D721Med (cell line): ENCODE measurements at regions not wholly inside any gene's neighbourhood (a gene's known extent, or its start where the extent isn't known, plus 50 kb on each side); places are given as distances from the start of the nearest gene placed in this dataset.
"Not testable (repeated sequence)": the region's sequence is repeated elsewhere in the genome, so short reads cannot be mapped to it uniquely, and the experiment has no call there.

Experiments used
- DNase-seq: peaks from one replicate; pipeline ENCODE4 v3.0.0; 2011; ENCODE audit warnings: low spot score; ENCODE audit not compliant: insufficient read length
- FAIRE-seq: peaks from 2 replicates; lab custom pipeline; 2011; peaks lifted over from hg19 to GRCh38; lab: Jason Lieb, UNC
- CTCF ChIP-seq: IDR thresholded peaks from 2 replicates; pipeline ENCODE4 v1.5.1; 2012; ENCODE audit warnings: mild to moderate bottlenecking, control low read depth; ENCODE audit not compliant: insufficient read depth; ENCODE audit errors: missing control alignments

- FAIRE-seq (no peak), DNase-seq (no peak)
- TF ChIP-seq CTCF, result no peak
Measured at GRCh38 chr2:150339282-150339681, 148.2 kb downstream of the RND3 start.

GRCh38 chr2:150335596-150335995 lies 151.9 kb downstream of the RND3 start:
- no peak for DNase-seq
- no peak for FAIRE-seq
- TF ChIP-seq CTCF, result no peak

GRCh38 chr2:150332383-150332782 lies 155.1 kb downstream of the RND3 start:
- FAIRE-seq, result no peak
- TF ChIP-seq CTCF, result no peak
- no peak for DNase-seq

- DNase-seq (no peak), FAIRE-seq (no peak)
- TF ChIP-seq CTCF, result no peak
Measured at GRCh38 chr2:150327564-150328489, 159.6 kb downstream of the RND3 start.

- DNase-seq, result no peak
- TF ChIP-seq CTCF, result no peak
- no peak for FAIRE-seq
Measured at GRCh38 chr2:150325656-150326314, 161.7 kb downstream of the RND3 start.

- not testable (repeated sequence) for DNase-seq, FAIRE-seq
Measured at GRCh38 chr2:150323071-150323470, 164.4 kb downstream of the RND3 start.

- FAIRE-seq (no peak), DNase-seq (no peak)
- no peak for TF ChIP-seq CTCF
Measured at GRCh38 chr2:150320608-150321007, 166.9 kb downstream of the RND3 start.
